ENCODE measurements at regions not wholly inside any gene's neighbourhood (a gene's known extent, or its start where the extent isn't known, plus 50 kb on each side); places are given as distances from the start of the nearest gene placed in this dataset.

- no peaks in the 10 kb centered on the region for H3K27me3 ChIP-seq (ENCODE audit: insufficient read depth, low read length, poor library complexity, severe bottlenecking)
- DNase-seq = no peak
- no peaks in the 10 kb centered on the region for H3K36me3 ChIP-seq (ENCODE audit: insufficient read depth, low read length)
- no peak overlapping the region for H3K4me3 ChIP-seq (ENCODE audit: low read length)
- Mint-ChIP-seq H3K27ac (no peak overlapping the region), H3K27me3 (peaks cover 2 to 14% of the 10 kb centered on the region in 2 donors), H3K4me1 (no peaks in the 10 kb centered on the region), H3K4me3 (no peak overlapping the region), H3K36me3 (no peaks in the 10 kb centered on the region), H3K9me3 (no peaks in the 10 kb centered on the region)
- no peaks in the 10 kb centered on the region for H3K9me3 ChIP-seq (ENCODE audit: low read length)
- H3K27ac ChIP-seq (ENCODE audit: low read depth, low read length) = no peak overlapping the region
- H3K4me1 ChIP-seq (ENCODE audit: insufficient read depth, low read length) = no peaks in the 10 kb centered on the region
- ChIA-PET CTCF (no interaction called here), POLR2A (no interaction called here)
Observed at GRCh38 chr5:67910546-67910945, 305.0 kb upstream of the PIK3R1 start.

GRCh38 chr5:67908126-67908765 lies 307.3 kb upstream of the PIK3R1 start:
- Mint-ChIP-seq H3K27ac (no peak overlapping the region), H3K36me3 (no peaks in the 10 kb centered on the region), H3K9me3 (no peaks in the 10 kb centered on the region), H3K4me3 (no peak overlapping the region), H3K27me3 (peaks cover 0 to 19% of the 10 kb centered on the region in 2 donors), H3K4me1 (no peaks in the 10 kb centered on the region)
- Histone ChIP-seq H3K27ac (ENCODE audit: low read depth, low read length) (no peak overlapping the region), H3K36me3 (ENCODE audit: insufficient read depth, low read length) (no peaks in the 10 kb centered on the region), H3K4me3 (ENCODE audit: low read length) (no peak overlapping the region), H3K27me3 (ENCODE audit: insufficient read depth, low read length, poor library complexity, severe bottlenecking) (no peaks in the 10 kb centered on the region), H3K4me1 (ENCODE audit: insufficient read depth, low read length) (no peaks in the 10 kb centered on the region), H3K9me3 (ENCODE audit: low read length) (no peaks in the 10 kb centered on the region)
- no peak for DNase-seq
- POLR2A ChIA-PET = no interaction called here
- CTCF ChIA-PET = no interaction called here

GRCh38 chr5:67904366-67904765 lies 311.2 kb upstream of the PIK3R1 start:
- Histone ChIP-seq H3K27me3 (ENCODE audit: insufficient read depth, low read length, poor library complexity, severe bottlenecking) (no peaks in the 10 kb centered on the region), H3K4me1 (ENCODE audit: insufficient read depth, low read length) (no peaks in the 10 kb centered on the region), H3K36me3 (ENCODE audit: insufficient read depth, low read length) (no peaks in the 10 kb centered on the region), H3K4me3 (ENCODE audit: low read length) (no peak overlapping the region), H3K27ac (ENCODE audit: low read depth, low read length) (no peak overlapping the region), H3K9me3 (ENCODE audit: low read length) (no peaks in the 10 kb centered on the region)
- POLR2A ChIA-PET = no interaction called here
- CTCF ChIA-PET = no interaction called here
- Mint-ChIP-seq H3K27me3 (peaks cover 0 to 15% of the 10 kb centered on the region in 2 donors), H3K36me3 (no peaks in the 10 kb centered on the region), H3K4me1 (no peaks in the 10 kb centered on the region), H3K4me3 (no peak overlapping the region), H3K9me3 (no peaks in the 10 kb centered on the region), H3K27ac (no peak overlapping the region)
- no peak for DNase-seq

GRCh38 chr5:67903656-67904055 lies 311.9 kb upstream of the PIK3R1 start:
- Mint-ChIP-seq H3K36me3 (no peaks in the 10 kb centered on the region), H3K27me3 (peaks cover 0 to 15% of the 10 kb centered on the region in 2 donors), H3K4me3 (no peak overlapping the region), H3K9me3 (no peaks in the 10 kb centered on the region), H3K4me1 (no peaks in the 10 kb centered on the region), H3K27ac (no peak overlapping the region)
- Histone ChIP-seq H3K4me1 (ENCODE audit: insufficient read depth, low read length) (no peaks in the 10 kb centered on the region), H3K27ac (ENCODE audit: low read depth, low read length) (no peak overlapping the region), H3K9me3 (ENCODE audit: low read length) (no peaks in the 10 kb centered on the region), H3K36me3 (ENCODE audit: insufficient read depth, low read length) (no peaks in the 10 kb centered on the region), H3K4me3 (ENCODE audit: low read length) (no peak overlapping the region), H3K27me3 (ENCODE audit: insufficient read depth, low read length, poor library complexity, severe bottlenecking) (no peaks in the 10 kb centered on the region)
- DNase-seq = no peak
- POLR2A ChIA-PET = no interaction called here
- CTCF ChIA-PET = no interaction called here

- ChIA-PET POLR2A (no interaction called here), CTCF (no interaction called here)
- no peaks in the 10 kb centered on the region for H3K36me3 Mint-ChIP-seq
- no peaks in the 10 kb centered on the region for H3K27me3 ChIP-seq (ENCODE audit: insufficient read depth, low read length, poor library complexity, severe bottlenecking)
- H3K9me3 ChIP-seq (ENCODE audit: low read length) = no peaks in the 10 kb centered on the region
- H3K27me3 Mint-ChIP-seq = peaks cover 0 to 15% of the 10 kb centered on the region in 2 donors
- no peak overlapping the region for H3K27ac Mint-ChIP-seq
- H3K4me3 ChIP-seq (ENCODE audit: low read length) = no peak overlapping the region
- no peak overlapping the region for H3K27ac ChIP-seq (ENCODE audit: low read depth, low read length)
- no peaks in the 10 kb centered on the region for H3K4me1 ChIP-seq (ENCODE audit: insufficient read depth, low read length)
- H3K9me3 Mint-ChIP-seq = no peaks in the 10 kb centered on the region
- no peaks in the 10 kb centered on the region for H3K4me1 Mint-ChIP-seq
- no peaks in the 10 kb centered on the region for H3K36me3 ChIP-seq (ENCODE audit: insufficient read depth, low read length)
- DNase-seq = no peak
- H3K4me3 Mint-ChIP-seq = no peak overlapping the region
Observed at GRCh38 chr5:67903121-67903520, 312.4 kb upstream of the PIK3R1 start.

- Histone ChIP-seq H3K4me1 (ENCODE audit: insufficient read depth, low read length) (no peaks in the 10 kb centered on the region), H3K27me3 (ENCODE audit: insufficient read depth, low read length, poor library complexity, severe bottlenecking) (no peaks in the 10 kb centered on the region), H3K27ac (ENCODE audit: low read depth, low read length) (no peak overlapping the region), H3K9me3 (ENCODE audit: low read length) (no peaks in the 10 kb centered on the region), H3K36me3 (ENCODE audit: insufficient read depth, low read length) (no peaks in the 10 kb centered on the region), H3K4me3 (ENCODE audit: low read length) (no peak overlapping the region)
- ChIA-PET CTCF (no interaction called here), POLR2A (no interaction called here)
- H3K9me3 Mint-ChIP-seq = no peaks in the 10 kb centered on the region
- no peak overlapping the region for H3K4me3 Mint-ChIP-seq
- DNase-seq = no peak
- peaks cover 0 to 15% of the 10 kb centered on the region in 2 donors for H3K27me3 Mint-ChIP-seq
- no peak overlapping the region for H3K27ac Mint-ChIP-seq
- no peaks in the 10 kb centered on the region for H3K36me3 Mint-ChIP-seq
- no peaks in the 10 kb centered on the region for H3K4me1 Mint-ChIP-seq
Observed at GRCh38 chr5:67902497-67902830, 313.1 kb upstream of the PIK3R1 start.

GRCh38 chr5:67901814-67902496 lies 313.6 kb upstream of the PIK3R1 start:
- no peak overlapping the region for H3K4me3 ChIP-seq (ENCODE audit: low read length)

GRCh38 chr5:67900514-67900913 lies 315.0 kb upstream of the PIK3R1 start:
- Mint-ChIP-seq H3K27ac (no peak overlapping the region), H3K4me1 (no peaks in the 10 kb centered on the region), H3K27me3 (peaks cover 0 to 12% of the 10 kb centered on the region in 2 donors), H3K9me3 (no peaks in the 10 kb centered on the region), H3K4me3 (no peak overlapping the region), H3K36me3 (no peaks in the 10 kb centered on the region)
- no peaks in the 10 kb centered on the region for H3K36me3 ChIP-seq (ENCODE audit: insufficient read depth, low read length)
- H3K27ac ChIP-seq (ENCODE audit: low read depth, low read length) = no peak overlapping the region
- no peak overlapping the region for H3K4me3 ChIP-seq (ENCODE audit: low read length)
- H3K9me3 ChIP-seq (ENCODE audit: low read length) = no peaks in the 10 kb centered on the region
- H3K4me1 ChIP-seq (ENCODE audit: insufficient read depth, low read length) = no peaks in the 10 kb centered on the region
- H3K27me3 ChIP-seq (ENCODE audit: insufficient read depth, low read length, poor library complexity, severe bottlenecking) = no peaks in the 10 kb centered on the region
- no peak for DNase-seq
- CTCF ChIA-PET = interaction anchor here (1.4 kb wide), 1 partner anchor 36 kb away, joined by 3 read pairs; no protein-coding TSS in a partner anchor
- POLR2A ChIA-PET = no interaction called here

More at GRCh38 chr5:67901814-67902496, 313.6 kb upstream of the PIK3R1 start:
- no peak overlapping the region for H3K27ac Mint-ChIP-seq
- no peak overlapping the region for H3K27ac ChIP-seq (ENCODE audit: low read depth, low read length)
- POLR2A ChIA-PET = no interaction called here
- H3K36me3 ChIP-seq (ENCODE audit: insufficient read depth, low read length) = no peaks in the 10 kb centered on the region
- CTCF ChIA-PET = interaction anchor here (1.4 kb wide), 1 partner anchor 34 kb away, joined by 3 read pairs; no protein-coding TSS in a partner anchor
- no peak for DNase-seq
- H3K4me3 Mint-ChIP-seq = no peak overlapping the region
- no peaks in the 10 kb centered on the region for H3K9me3 ChIP-seq (ENCODE audit: low read length)
- H3K36me3 Mint-ChIP-seq = no peaks in the 10 kb centered on the region
- peaks cover 0 to 15% of the 10 kb centered on the region in 2 donors for H3K27me3 Mint-ChIP-seq
- no peaks in the 10 kb centered on the region for H3K27me3 ChIP-seq (ENCODE audit: insufficient read depth, low read length, poor library complexity, severe bottlenecking)
- H3K4me1 Mint-ChIP-seq = no peaks in the 10 kb centered on the region
- no peaks in the 10 kb centered on the region for H3K9me3 Mint-ChIP-seq
- H3K4me1 ChIP-seq (ENCODE audit: insufficient read depth, low read length) = no peaks in the 10 kb centered on the region

All from CD8-positive, alpha-beta memory T cell (primary cell).